ENCODE measurements at regions not wholly inside any gene's neighbourhood (a gene's known extent, or its start where the extent isn't known, plus 50 kb on each side); places are given as distances from the start of the nearest gene placed in this dataset.

DNA sequence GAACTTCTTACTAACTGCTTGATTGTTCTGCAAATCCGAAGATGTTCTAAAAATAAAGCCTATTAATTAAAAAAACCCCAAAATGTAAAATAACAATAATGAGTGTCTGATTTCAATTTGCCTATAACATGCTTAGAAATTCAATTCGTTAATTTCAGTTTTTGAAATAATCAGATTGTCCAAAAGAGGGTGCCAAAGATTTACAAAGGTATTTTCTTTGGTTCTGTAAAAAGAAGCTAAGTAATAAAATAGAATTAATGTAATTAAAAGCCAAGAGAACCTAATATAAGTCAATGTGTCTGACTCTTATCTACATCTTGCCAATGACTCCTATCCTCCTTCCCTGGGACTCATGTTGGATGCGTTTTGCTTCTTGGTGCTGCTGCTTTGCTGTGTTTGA, 75.0 kb upstream of the CPHXL start:
- WGBS (ENCODE audit: missing lambda C conversion rate): 7% methylated on average over 3 of the region's 3 CpGs
- Histone ChIP-seq H3K4me1 (no peaks in the 10 kb centered on the region), H3K4me3 (no peak overlapping the region), H3K27ac (no peak overlapping the region), H3K4me2 (no peak overlapping the region), H3K9me3 (no peaks in the 10 kb centered on the region)
- DNase-seq (ENCODE audit: low read depth in 1 of 2, low spot score in 1 of 2): no peak
- ChIA-PET POLR2A (no interaction called here), CTCF (interaction anchor here (0.6 to 1.4 kb wide), 4 partner anchors 9 to 1370 kb away, joined by 3 to 4 read pairs (median 4); no protein-coding TSS in a partner anchor)
- ATAC-seq: no peak
- no peak for TF ChIP-seq FOSB (CRISPR knock-in tag; IDR thresholded peaks at IDR 0.05)
- no peak for TF ChIP-seq HOXB5 (CRISPR knock-in tag; IDR thresholded peaks at IDR 0.05)
- peak; percentile 54 to 60 for TF ChIP-seq RAD21 (conservative IDR thresholded peaks at IDR 0.05 in 1 of 2, IDR thresholded peaks at IDR 0.05 in 1 of 2)
- TF ChIP-seq, protein P1, sequence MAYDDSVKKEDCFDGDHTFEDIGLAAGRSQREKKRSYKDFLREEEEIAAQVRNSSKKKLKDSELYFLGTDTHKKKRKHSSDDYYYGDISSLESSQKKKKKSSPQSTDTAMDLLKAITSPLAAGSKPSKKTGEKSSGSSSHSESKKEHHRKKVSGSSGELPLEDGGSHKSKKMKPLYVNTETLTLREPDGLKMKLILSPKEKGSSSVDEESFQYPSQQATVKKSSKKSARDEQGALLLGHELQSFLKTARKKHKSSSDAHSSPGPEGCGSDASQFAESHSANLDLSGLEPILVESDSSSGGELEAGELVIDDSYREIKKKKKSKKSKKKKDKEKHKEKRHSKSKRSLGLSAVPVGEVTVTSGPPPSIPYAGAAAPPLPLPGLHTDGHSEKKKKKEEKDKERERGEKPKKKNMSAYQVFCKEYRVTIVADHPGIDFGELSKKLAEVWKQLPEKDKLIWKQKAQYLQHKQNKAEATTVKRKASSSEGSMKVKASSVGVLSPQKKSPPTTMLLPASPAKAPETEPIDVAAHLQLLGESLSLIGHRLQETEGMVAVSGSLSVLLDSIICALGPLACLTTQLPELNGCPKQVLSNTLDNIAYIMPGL (CRISPR knock-in tag; IDR thresholded peaks at IDR 0.05; ENCODE audit: borderline replicate concordance): no peak
- peak; percentile 37; the same call in 2 of the 3 replicates for TF ChIP-seq CTCF (IDR thresholded peaks at IDR 0.05)
- peak; percentile 20; the same call in 1 of the 3 replicates for TF ChIP-seq SMC3 (IDR thresholded peaks at IDR 0.05)
- no peak for TF ChIP-seq ATOH8 (CRISPR knock-in tag; IDR thresholded peaks at IDR 0.05; ENCODE audit: low read depth)
- no peak for TF ChIP-seq PHF8 (IDR thresholded peaks at IDR 0.05; ENCODE audit: borderline replicate concordance, low read depth)
- no peak for FAIRE-seq

- no peaks in the 10 kb centered on the region for H3K9me3 ChIP-seq
- no peak for ATAC-seq
- FAIRE-seq: no peak
Measured at GRCh38 chr16:75803753-75804152, 77.5 kb upstream of the CPHXL start.

More at GRCh38 chr16:75803753-75804152, 77.5 kb upstream of the CPHXL start:
- ChIA-PET POLR2A (no interaction called here), CTCF (no interaction called here)
- Histone ChIP-seq H3K4me3 (no peak overlapping the region), H3K4me1 (no peaks in the 10 kb centered on the region), H3K27ac (no peak overlapping the region), H3K4me2 (no peak overlapping the region)
- WGBS (ENCODE audit: missing lambda C conversion rate): 0% methylated on average over 1 of the region's 1 CpG
- TF ChIP-seq KDM1A (IDR thresholded peaks at IDR 0.05; ENCODE audit: low read depth): no peak
- TF ChIP-seq NPAS2 (CRISPR knock-in tag; IDR thresholded peaks at IDR 0.05; ENCODE audit: borderline replicate concordance): no peak
- TF ChIP-seq FOSB (CRISPR knock-in tag; IDR thresholded peaks at IDR 0.05): no peak
- TF ChIP-seq EP300 (IDR thresholded peaks at IDR 0.05): no peak
- TF ChIP-seq POLR2A (IDR thresholded peaks at IDR 0.05; ENCODE audit: low read length): no peak
- no peak for TF ChIP-seq HDAC2 (IDR thresholded peaks at IDR 0.05)
- TF ChIP-seq ELK1 (IDR thresholded peaks at IDR 0.05; ENCODE audit: low read depth, low read length): no peak
- no peak for TF ChIP-seq BCL3 (IDR thresholded peaks at IDR 0.05)
- TF ChIP-seq ZNF302 (CRISPR knock-in tag; IDR thresholded peaks at IDR 0.05): no peak
- no peak for TF ChIP-seq POLR2AphosphoS2 (conservative IDR thresholded peaks at IDR 0.05; ENCODE audit: low read length)
- no peak for TF ChIP-seq JUNB (IDR thresholded peaks at IDR 0.05)
- no peak for TF ChIP-seq TFCP2L1 (CRISPR knock-in tag; IDR thresholded peaks at IDR 0.05)
- TF ChIP-seq NFE2L2 (conservative IDR thresholded peaks at IDR 0.05; ENCODE audit: low read length): no peak
- TF ChIP-seq HES2 (IDR thresholded peaks at IDR 0.05): no peak
- TF ChIP-seq MYC (IDR thresholded peaks at IDR 0.05; ENCODE audit: borderline replicate concordance, low read length): no peak
- no peak for DNase-seq (ENCODE audit: low read depth in 1 of 2, low spot score in 1 of 2)
